Activated CD4-positive, alpha-beta T cell treated with anti-CD3 and anti-CD28 coated beads, Interleukin-2, Interleukin-6, amounts not matched to agents 100 ng/mL and 50 ng/mL, durations not matched to agents 16 hours and 8 hours (primary cell): ENCODE measurements at regions not wholly inside any gene's neighbourhood (a gene's known extent, or its start where the extent isn't known, plus 50 kb on each side); places are given as distances from the start of the nearest gene placed in this dataset.

Experiments used
- DNase-seq: peaks from one replicate; pipeline ENCODE4 v3.0.0-alpha.2; 2020

- DNase-seq, result no peak
These were observed 147.6 kb downstream of the PHETA1 start for GRCh38 chr12:111221062-111222026.

DNA sequence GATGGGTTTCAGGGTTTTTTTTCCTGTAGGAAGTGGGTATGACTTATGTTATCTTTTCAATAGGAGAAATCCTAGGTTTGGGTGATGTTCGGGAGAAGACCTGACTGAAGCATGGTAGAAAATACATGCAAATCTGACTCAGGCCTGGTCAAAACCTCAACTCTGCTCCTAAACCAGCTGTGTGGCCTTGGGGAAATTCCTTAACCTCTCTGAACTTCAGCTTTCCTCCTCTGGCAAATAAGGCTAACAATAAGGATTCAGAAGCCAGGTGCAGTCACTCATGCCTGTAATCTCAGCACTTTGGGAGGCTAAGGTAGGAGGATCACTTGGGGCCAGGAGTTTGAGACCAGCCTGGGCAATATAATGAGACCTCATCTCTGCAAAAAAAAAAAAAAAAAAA lies 148.5 kb downstream of the PHETA1 start:
- DNase-seq, result no peak

DNA sequence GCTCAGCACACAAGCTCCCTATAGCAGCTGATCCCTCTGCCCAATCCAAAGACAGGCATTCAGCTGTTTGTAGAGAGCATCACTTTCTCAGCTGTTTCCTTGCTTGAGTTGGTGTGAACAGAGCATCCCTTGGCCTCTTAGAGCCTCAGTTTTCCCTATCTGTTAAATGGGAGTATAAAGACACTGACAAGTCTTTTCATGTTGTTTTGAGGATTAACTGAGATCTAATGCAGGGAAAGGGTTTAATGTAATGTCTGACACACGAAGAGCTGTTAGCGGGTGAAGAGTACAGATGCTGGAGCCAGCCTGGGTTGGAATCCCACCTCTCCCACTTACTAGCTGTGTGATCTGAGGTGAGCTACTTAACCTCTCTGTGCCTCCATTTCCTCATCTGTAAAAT lies 149.5 kb downstream of the PHETA1 start:
- no peak for DNase-seq

- no peak for DNase-seq
These were observed 150.4 kb downstream of the PHETA1 start for GRCh38 chr12:111218499-111218898.

- DNase-seq, result no peak
These were observed 152.3 kb downstream of the PHETA1 start for GRCh38 chr12:111216387-111217159.

- no peak for DNase-seq
These were observed 153.0 kb downstream of the PHETA1 start for GRCh38 chr12:111215881-111216280.

GRCh38 chr12:111214401-111214800 lies 154.5 kb downstream of the PHETA1 start:
- no peak for DNase-seq

GRCh38 chr12:111213561-111213960 lies 155.3 kb downstream of the PHETA1 start:
- DNase-seq, result no peak

GRCh38 chr12:111212814-111213456 lies 156.0 kb downstream of the PHETA1 start:
- DNase-seq, result no peak

DNA sequence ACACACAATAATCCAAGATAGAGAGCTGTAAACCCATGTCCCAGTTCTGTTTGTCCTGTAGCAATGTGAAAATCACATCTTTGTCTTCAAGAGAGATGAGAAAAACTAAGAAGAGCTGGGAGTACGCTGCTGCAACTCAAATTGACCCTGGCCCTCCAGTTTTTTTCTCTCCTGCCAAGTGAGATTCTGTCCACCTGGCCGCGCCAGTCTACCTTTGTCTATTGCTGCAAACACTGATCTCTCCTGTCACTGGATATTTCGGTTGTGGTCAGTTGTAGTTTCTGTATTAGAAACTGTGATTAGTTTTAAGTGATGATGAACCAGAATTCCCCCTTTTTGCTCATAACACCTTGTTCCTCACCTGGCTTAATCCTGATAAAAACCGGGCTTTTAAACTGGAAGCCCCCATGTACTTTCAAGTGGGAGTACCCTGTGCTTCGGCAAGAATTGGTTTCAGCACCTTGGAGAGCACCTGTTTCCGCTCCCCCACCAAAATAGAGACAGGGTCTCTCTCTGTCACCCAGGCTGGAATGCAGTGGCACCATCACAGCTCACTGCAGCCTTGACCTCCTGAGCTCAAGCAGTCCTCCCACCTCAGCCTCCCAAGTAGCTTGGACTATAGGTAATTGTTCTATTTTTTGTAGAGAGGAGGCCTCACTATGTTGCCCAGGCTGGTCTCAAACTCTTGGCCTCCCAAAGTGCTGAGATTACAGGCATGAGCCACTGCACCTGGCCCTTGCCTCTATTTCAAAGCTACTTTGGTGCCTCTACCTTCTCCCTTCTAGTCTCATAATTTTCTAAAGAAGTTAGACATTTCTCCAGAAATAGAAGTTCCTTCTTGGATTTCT lies 156.8 kb downstream of the PHETA1 start:
- DNase-seq, result no peak

DNA sequence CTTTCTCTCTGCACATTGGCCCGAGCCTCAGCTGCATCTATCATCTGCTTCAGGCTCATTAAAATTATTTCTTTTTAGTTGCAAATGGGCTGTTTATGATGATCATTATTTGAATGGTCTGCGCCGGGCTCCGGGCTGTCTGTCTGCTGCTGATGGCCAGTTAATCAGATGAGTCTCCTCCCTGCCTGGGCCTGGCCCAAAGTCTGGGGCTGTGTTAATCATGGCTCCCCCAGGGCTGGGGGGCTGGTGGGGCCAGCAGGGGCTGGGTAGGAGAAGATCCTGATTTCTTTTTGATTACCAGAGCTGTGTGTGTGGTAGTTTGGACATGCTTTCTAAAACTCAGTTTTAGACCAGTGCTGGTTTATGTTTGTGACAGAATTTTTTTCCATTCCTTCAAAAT lies 159.1 kb downstream of the PHETA1 start:
- no peak for DNase-seq

DNA sequence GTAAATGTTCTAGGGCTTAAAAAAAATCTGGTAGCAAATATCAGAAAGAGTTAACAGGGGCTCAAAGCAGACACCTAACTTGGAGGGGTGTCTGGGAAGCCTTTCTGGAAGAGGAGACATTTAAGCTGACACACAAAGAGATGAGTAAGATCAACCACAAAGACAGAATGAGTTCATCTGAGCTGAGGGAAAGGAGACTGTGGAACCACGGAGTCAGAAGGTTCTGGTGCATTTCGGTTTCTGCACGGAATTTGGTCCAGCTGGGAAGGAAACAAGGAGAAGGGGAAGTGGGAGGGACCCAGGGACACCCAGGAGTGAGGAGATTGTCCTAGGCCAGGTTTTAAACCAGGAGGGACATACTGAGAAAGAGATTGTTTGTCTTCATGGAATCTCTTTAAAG lies 161.1 kb downstream of the PHETA1 start:
- no peak for DNase-seq

- no peak for DNase-seq
These were observed 164.1 kb downstream of the PHETA1 start for GRCh38 chr12:111204788-111205241.

- DNase-seq, result no peak
These were observed 164.9 kb downstream of the PHETA1 start for GRCh38 chr12:111203969-111204368.

- DNase-seq, result no peak
These were observed 165.4 kb downstream of the PHETA1 start for GRCh38 chr12:111203446-111203845.

DNA sequence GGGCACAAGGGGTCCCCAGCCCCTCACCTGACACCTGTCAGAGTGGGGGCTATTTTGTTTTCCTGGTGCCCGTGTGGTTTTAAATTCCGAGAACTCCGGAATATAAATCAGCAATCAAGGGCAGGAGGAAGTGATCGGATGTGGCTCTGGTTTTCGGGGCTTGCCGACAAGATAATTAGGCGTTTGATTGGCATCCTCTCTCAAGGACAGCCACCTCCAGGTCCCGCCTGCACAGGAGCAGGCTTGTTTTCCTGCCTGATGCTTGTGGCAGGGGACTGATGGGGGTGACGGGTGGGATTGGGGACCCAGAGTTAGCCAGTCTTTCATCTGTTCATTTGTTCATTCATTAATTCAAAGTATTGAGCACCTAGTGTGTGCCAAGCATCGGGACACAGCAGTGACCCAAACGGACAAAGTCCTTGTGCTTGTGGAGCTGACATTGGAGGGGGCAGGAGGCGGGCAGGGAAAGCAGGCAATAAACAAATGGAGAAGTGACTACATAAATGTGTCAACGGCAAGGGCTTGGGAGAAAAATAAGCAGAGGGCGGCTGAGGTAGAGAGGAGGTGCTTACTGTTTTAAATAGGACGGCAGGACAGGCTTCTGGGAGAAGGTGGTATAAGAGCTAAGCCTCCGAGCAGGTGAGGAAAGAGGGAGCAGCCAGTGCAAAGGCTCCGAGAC lies 166.5 kb downstream of the PHETA1 start:
- no peak for DNase-seq

DNA sequence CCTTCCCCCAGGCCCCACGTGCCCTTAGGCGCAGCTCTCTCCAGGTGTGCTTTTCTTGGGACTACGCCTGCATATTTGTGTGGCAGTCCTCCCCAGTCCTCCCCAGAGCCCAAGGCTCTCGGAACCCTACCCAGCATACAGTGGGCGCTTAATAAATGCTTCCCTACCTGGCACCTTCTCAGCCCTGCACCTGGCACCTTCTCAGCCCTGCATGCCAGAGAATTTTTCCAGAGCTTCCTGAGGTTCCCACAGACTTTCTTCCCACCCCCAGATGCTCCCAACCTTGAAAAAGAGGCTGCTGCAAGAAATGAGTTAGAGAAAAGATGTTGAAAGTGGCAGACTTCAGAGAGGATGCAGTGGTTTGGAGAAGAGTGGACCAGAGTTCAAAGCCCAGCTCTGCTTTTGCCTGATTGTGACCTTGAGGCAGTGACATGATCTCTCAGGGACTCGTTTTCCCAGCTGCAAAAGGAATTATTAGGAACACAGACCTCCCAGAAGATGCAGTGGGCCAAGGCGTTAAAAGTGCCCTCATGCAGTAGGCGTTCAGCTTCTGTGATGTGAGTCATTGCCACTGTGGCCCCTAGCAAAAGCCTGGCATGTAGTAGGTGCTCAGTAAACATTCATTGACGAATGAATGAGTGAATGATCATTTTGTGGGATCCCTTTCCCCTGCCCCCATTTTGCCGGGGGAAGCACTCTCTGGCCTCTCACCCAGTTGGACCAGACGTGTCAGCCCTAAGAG lies 167.2 kb downstream of the PHETA1 start:
- no peak for DNase-seq

DNA sequence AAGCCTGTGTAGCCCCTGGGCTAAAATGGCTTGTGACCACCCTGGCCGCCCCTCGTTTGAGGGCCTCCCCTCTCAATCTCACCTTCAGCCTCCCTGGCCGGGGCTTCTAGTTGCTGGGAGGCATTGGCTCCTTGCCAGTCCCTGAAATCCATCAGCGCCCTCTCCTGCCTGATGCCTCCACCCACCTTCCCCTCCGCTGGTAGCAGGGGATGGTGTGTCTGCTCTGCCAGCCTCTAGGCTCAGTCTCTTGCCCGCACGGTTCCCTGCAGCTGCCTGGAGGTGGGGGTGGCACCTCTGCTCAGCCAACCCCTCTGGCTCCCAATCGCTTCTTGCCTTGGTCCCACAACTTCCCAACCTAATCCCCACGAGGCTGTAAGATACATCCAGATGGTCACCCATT lies 167.9 kb downstream of the PHETA1 start:
- no peak for DNase-seq

DNA sequence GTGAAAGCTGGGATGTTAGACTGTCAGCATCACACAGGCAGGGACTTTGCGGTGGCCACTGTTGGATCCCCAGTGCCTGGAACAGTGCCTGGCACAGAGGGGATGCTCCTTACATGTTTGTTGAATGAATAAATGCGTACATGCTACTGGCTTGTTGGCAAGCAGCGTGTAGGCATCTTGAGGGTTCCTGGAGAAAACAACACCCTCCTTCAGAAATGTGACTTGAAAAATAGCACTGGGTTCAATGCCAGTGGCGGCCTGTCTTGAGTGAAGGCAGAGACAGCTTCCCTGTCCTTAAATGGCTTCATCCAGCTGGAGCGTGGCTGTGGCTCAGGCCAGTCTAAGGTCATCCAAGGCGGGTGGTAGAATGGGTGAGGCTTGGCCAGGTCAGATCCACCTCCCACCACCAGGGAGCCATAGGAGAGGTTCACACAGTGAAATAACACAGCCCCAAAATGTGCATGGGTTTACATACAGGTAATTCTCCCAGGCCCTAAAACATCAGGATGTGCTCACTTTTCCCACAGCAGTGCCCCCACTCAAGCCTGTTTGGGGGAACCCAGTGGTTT lies 171.4 kb downstream of the PHETA1 start:
- no peak for DNase-seq

DNA sequence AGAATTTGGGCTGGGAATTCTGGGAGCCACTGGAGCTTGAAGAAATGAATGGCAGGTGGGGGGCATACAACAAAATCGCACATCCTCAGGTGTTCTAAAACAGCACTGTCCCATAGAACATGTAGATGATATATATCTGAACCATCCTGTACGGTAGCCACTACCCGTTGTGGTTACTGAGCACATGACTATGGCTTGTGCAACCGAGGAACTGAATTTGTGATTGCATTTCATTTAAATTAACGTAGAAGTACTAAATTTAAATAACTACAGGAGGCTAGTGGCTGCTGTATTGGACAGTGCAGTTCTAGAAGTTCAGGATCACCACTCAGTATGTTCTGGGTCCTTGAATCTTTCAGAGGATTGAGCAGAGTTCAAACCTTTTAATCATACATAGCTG lies 172.4 kb downstream of the PHETA1 start:
- DNase-seq, result no peak

DNA sequence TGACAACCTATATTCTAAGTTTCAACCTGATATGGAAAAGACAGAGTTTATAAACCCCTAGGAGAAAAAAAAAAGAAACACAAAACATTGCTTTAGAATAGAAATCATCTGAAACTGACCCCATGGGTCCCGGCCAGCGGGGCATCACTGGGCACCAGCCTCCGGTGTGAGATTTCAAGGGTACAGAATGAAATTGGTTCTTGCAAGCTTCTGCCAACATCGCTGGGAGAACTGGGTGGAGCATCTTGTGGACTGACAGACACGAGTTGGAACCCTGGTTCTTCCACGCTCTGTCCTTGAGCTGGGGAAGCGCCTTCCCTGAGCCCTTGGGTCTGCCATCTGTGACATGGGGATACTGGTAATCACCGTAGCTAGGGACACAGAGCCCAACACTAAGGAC lies 173.6 kb downstream of the PHETA1 start:
- DNase-seq, result no peak
